ENCODE measurements at regions not wholly inside any gene's neighbourhood (a gene's known extent, or its start where the extent isn't known, plus 50 kb on each side); places are given as distances from the start of the nearest gene placed in this dataset.
"Not testable (repeated sequence)": the region's sequence is repeated elsewhere in the genome, so short reads cannot be mapped to it uniquely, and the experiment has no call there.

GRCh38 chr6:23534351-23534750, 591.7 kb upstream of the NRSN1 start:
- Histone ChIP-seq H3K4me3 (no peak overlapping the region), H3K9me3 (peaks cover 0 to 5% (median 0%) of the 10 kb centered on the region in 4 donors), H3K27ac (no peak overlapping the region), H3K36me3 (no peaks in the 10 kb centered on the region), H3K4me1 (no peaks in the 10 kb centered on the region), H3K27me3 (no peaks in the 10 kb centered on the region)
- TF ChIP-seq CTCF (IDR thresholded peaks at IDR 0.05) = no peak
- no peak for TF ChIP-seq EP300 (IDR thresholded peaks at IDR 0.05)
- TF ChIP-seq POLR2A (IDR thresholded peaks at IDR 0.05) = no peak
- 73 to 79% methylated on average over 2 of the region's 2 CpGs for WGBS, 2 donors
- no peak for DNase-seq (ENCODE audit: low spot score in 2 of 2)

GRCh38 chr6:23535101-23535500, 590.9 kb upstream of the NRSN1 start:
- no peaks in the 10 kb centered on the region for H3K9me3 ChIP-seq
- WGBS, 2 donors = 92 to 95% methylated on average over 2 of the region's 2 CpGs
- H3K4me3 ChIP-seq = no peak overlapping the region
- no peaks in the 10 kb centered on the region for H3K4me1 ChIP-seq
- no peak for DNase-seq (ENCODE audit: low spot score in 2 of 2)
- H3K27ac ChIP-seq = no peak overlapping the region
- H3K27me3 ChIP-seq = no peaks in the 10 kb centered on the region
- no peaks in the 10 kb centered on the region for H3K36me3 ChIP-seq
- TF ChIP-seq POLR2A (IDR thresholded peaks at IDR 0.05) (no peak), EP300 (IDR thresholded peaks at IDR 0.05) (no peak), CTCF (IDR thresholded peaks at IDR 0.05) (no peak)

DNA sequence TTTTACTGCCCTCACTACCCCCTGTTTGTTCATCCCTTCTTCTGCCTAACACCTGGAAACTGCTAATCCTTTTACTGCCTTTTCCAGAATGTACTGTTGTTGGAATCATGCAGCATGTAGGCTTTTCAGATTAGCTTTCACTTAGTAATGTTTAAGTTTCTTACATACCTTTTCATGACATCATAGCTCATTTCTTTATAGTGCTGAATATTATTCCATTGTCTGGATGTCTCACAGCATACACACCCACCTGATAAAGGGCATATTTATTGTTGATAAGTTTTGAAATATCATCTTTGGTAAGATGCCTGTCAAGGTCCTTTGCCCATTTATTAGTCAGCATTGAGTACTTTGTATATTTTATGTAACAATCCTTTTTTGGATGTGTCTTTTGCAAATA, 588.2 kb upstream of the NRSN1 start:
- Histone ChIP-seq H3K27me3 (no peaks in the 10 kb centered on the region), H3K9me3 (no peaks in the 10 kb centered on the region), H3K27ac (no peak overlapping the region), H3K4me3 (no peak overlapping the region), H3K4me1 (no peaks in the 10 kb centered on the region), H3K36me3 (no peaks in the 10 kb centered on the region)
- DNase-seq (ENCODE audit: low spot score in 2 of 2) = no peak
- TF ChIP-seq POLR2A (IDR thresholded peaks at IDR 0.05) = no peak
- TF ChIP-seq CTCF (IDR thresholded peaks at IDR 0.05) = no peak
- TF ChIP-seq EP300 (IDR thresholded peaks at IDR 0.05) = no peak

GRCh38 chr6:23547851-23548250, 578.2 kb upstream of the NRSN1 start:
- H3K4me3 ChIP-seq = no peak overlapping the region
- no peak overlapping the region for H3K27ac ChIP-seq
- TF ChIP-seq CTCF (IDR thresholded peaks at IDR 0.05) (no peak), POLR2A (IDR thresholded peaks at IDR 0.05) (no peak), EP300 (IDR thresholded peaks at IDR 0.05) (no peak)
- WGBS, 2 donors = 45 to 82% methylated on average over 1 of the region's 1 CpG
- no peaks in the 10 kb centered on the region for H3K4me1 ChIP-seq
- H3K27me3 ChIP-seq = no peaks in the 10 kb centered on the region
- H3K9me3 ChIP-seq = no peaks in the 10 kb centered on the region
- no peak for DNase-seq (ENCODE audit: low spot score in 2 of 2)
- no peaks in the 10 kb centered on the region for H3K36me3 ChIP-seq

DNA sequence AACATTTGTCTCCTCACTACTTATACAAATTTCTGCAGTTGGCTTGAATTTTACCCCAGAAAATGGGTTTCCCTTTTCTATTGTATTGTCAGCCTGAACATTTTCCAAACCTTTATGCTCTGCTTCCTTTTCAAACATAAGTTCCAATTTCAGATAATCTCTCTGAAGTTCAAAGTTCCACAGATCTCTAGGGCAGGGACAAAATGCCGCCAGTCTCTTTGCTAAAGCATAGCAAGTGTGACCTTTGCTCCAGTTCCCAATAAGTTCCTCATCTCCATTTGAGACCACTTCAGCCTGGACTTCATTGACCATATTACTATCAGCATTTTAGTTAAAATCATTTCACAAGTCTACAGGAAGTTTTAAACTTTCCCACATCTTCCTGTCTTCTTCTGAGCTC, 571.1 kb upstream of the NRSN1 start:
- WGBS, 2 donors = 87% methylated on average over 1 of the region's 1 CpG
- H3K36me3 ChIP-seq = not testable (repeated sequence)

More for the DNA sequence above, 571.1 kb upstream of the NRSN1 start:
- not testable (repeated sequence) for H3K27me3 ChIP-seq; H3K4me1 ChIP-seq; H3K9me3 ChIP-seq; H3K27ac ChIP-seq; DNase-seq (ENCODE audit: low spot score in 2 of 2); H3K4me3 ChIP-seq

Measured in tibial nerve (tissue), 4 donors.